ENCODE measurements at regions not wholly inside any gene's neighbourhood (a gene's known extent, or its start where the extent isn't known, plus 50 kb on each side); places are given as distances from the start of the nearest gene placed in this dataset.

GRCh38 chr11:119880873-119881272 is 151.9 kb upstream of the NECTIN1 start (continued):
- TF ChIP-seq ZBTB40 (IDR thresholded peaks at IDR 0.05) (no peak), ZBTB40 (CRISPR knock-in tag; IDR thresholded peaks at IDR 0.05) (no peak), ZNF562 (CRISPR knock-in tag; IDR thresholded peaks at IDR 0.05; ENCODE audit: borderline replicate concordance) (no peak), ATM (IDR thresholded peaks at IDR 0.05; ENCODE audit: borderline replicate concordance) (no peak), HMGXB4 (CRISPR knock-in tag; IDR thresholded peaks at IDR 0.05; ENCODE audit: borderline replicate concordance in 1 of 2, low read depth in 1 of 2) (no peak), ZNF263 (CRISPR knock-in tag; IDR thresholded peaks at IDR 0.05) (no peak), ZNF652 (CRISPR knock-in tag; IDR thresholded peaks at IDR 0.05; ENCODE audit: borderline replicate concordance, low read depth) (no peak), SNAPC5 (CRISPR knock-in tag; IDR thresholded peaks at IDR 0.05; ENCODE audit: borderline replicate concordance) (no peak)

Measured in HepG2 (cell line).